ENCODE measurements at regions not wholly inside any gene's neighbourhood (a gene's known extent, or its start where the extent isn't known, plus 50 kb on each side); places are given as distances from the start of the nearest gene placed in this dataset.

- no peak for TF ChIP-seq CTCF (IDR thresholded peaks at IDR 0.05; ENCODE audit: insufficient read depth, low read depth, low read length, missing control alignments)
- no peak overlapping the region for H3K4me3 ChIP-seq (ENCODE audit: low read depth, low read length)
- DNase-seq (ENCODE audit: low read depth), result no peak
Observed at GRCh38 chr14:71703477-71703876, 228.8 kb upstream of the RGS6 start.

GRCh38 chr14:71704210-71704609 lies 228.0 kb upstream of the RGS6 start:
- no peak overlapping the region for H3K4me3 ChIP-seq (ENCODE audit: low read depth, low read length)
- no peak for TF ChIP-seq CTCF (IDR thresholded peaks at IDR 0.05; ENCODE audit: insufficient read depth, low read depth, low read length, missing control alignments)
- no peak for DNase-seq (ENCODE audit: low read depth)

- H3K4me3 ChIP-seq (ENCODE audit: low read depth, low read length), result no peak overlapping the region
- TF ChIP-seq CTCF (IDR thresholded peaks at IDR 0.05; ENCODE audit: insufficient read depth, low read depth, low read length, missing control alignments), result no peak
- no peak for DNase-seq (ENCODE audit: low read depth)
Observed at GRCh38 chr14:71705460-71705859, 226.8 kb upstream of the RGS6 start.

- no peak for TF ChIP-seq CTCF (IDR thresholded peaks at IDR 0.05; ENCODE audit: insufficient read depth, low read depth, low read length, missing control alignments)
- no peak for DNase-seq (ENCODE audit: low read depth)
- H3K4me3 ChIP-seq (ENCODE audit: low read depth, low read length), result no peak overlapping the region
Observed at GRCh38 chr14:71709076-71709475, 223.2 kb upstream of the RGS6 start.

GRCh38 chr14:71709987-71710386 lies 222.2 kb upstream of the RGS6 start:
- no peak for DNase-seq (ENCODE audit: low read depth)
- H3K4me3 ChIP-seq (ENCODE audit: low read depth, low read length), result no peak overlapping the region
- TF ChIP-seq CTCF (IDR thresholded peaks at IDR 0.05; ENCODE audit: insufficient read depth, low read depth, low read length, missing control alignments), result no peak

- H3K4me3 ChIP-seq (ENCODE audit: low read depth, low read length), result no peak overlapping the region
- no peak for TF ChIP-seq CTCF (IDR thresholded peaks at IDR 0.05; ENCODE audit: insufficient read depth, low read depth, low read length, missing control alignments)
- DNase-seq (ENCODE audit: low read depth), result no peak
Observed at GRCh38 chr14:71711125-71711524, 221.1 kb upstream of the RGS6 start.

- no peak for DNase-seq (ENCODE audit: low read depth)
- TF ChIP-seq CTCF (IDR thresholded peaks at IDR 0.05; ENCODE audit: insufficient read depth, low read depth, low read length, missing control alignments), result no peak
- H3K4me3 ChIP-seq (ENCODE audit: low read depth, low read length), result no peak overlapping the region
Observed at GRCh38 chr14:71711619-71712018, 220.6 kb upstream of the RGS6 start.
